Keratinocyte (primary cell): ENCODE measurements at regions not wholly inside any gene's neighbourhood (a gene's known extent, or its start where the extent isn't known, plus 50 kb on each side); places are given as distances from the start of the nearest gene placed in this dataset.
A peak's percentile ranks its signal among the peaks of the same experiment; 100 is the strongest.
"Not testable (repeated sequence)": the region's sequence is repeated elsewhere in the genome, so short reads cannot be mapped to it uniquely, and the experiment has no call there.

Source experiments
- DNase-seq: peaks from one replicate; pipeline ENCODE4 v3.0.0-alpha.2; 2011; ENCODE audit warnings: low read depth, missing footprints, low spot score
- FAIRE-seq: peaks from 2 replicates; lab custom pipeline; 2011; peaks lifted over from hg19 to GRCh38; lab: Jason Lieb, UNC
- H2AFZ ChIP-seq: 2 replicates; pipeline ENCODE4 v1.6.0; 2012; ENCODE audit warnings: low read length, control low read depth, inconsistent platforms; ENCODE audit not compliant: control insufficient read depth
- H3K27ac ChIP-seq: 2 replicates; pipeline ENCODE4 v1.5.1; 2011; ENCODE audit warnings: low read length; ENCODE audit not compliant: control insufficient read depth, insufficient read depth
- H3K27me3 ChIP-seq: 3 replicates; pipeline ENCODE4 v1.6.0; 2011; ENCODE audit warnings: low read length; ENCODE audit not compliant: control insufficient read depth, insufficient read depth; ENCODE audit errors: extremely low read depth
- H3K36me3 ChIP-seq, 2 experiments: 2 replicates in 1 of 2; 3 replicates in 1 of 2; pipeline ENCODE4 v1.5.1; 2011; ENCODE audit warnings: low read length in 2 of 2, mild to moderate bottlenecking in 1 of 2; ENCODE audit not compliant: control insufficient read depth in 2 of 2, insufficient read depth in 2 of 2; ENCODE audit errors: extremely low read depth in 1 of 2
- H3K4me1 ChIP-seq: 3 replicates; pipeline ENCODE4 v1.5.1; 2011; ENCODE audit warnings: low read length; ENCODE audit not compliant: control insufficient read depth, insufficient read depth; ENCODE audit errors: extremely low read depth
- H3K4me2 ChIP-seq: 3 replicates; pipeline ENCODE4 v1.6.0; 2011; ENCODE audit warnings: low read depth, low read length; ENCODE audit not compliant: control insufficient read depth, insufficient read depth; ENCODE audit errors: extremely low read depth
- H3K4me3 ChIP-seq, 3 experiments: fragments of 200-600 bp in 1 of 3; sonication (generic) in 1 of 3; 2 replicates in 2 of 3; 3 replicates in 1 of 3; pipeline ENCODE4 v1.5.1; 2011 to 2016; ENCODE audit warnings: low read length in 3 of 3, mild to moderate bottlenecking in 3 of 3, control low read depth in 2 of 3, inconsistent platforms in 1 of 3, low read depth in 1 of 3, mixed read lengths in 1 of 3, mixed run types in 1 of 3, moderate library complexity in 1 of 3; ENCODE audit not compliant: control insufficient read depth in 2 of 3, insufficient read depth in 2 of 3; ENCODE audit errors: extremely low read depth in 1 of 3
- H3K79me2 ChIP-seq: 2 replicates; pipeline ENCODE4 v1.6.0; 2012; ENCODE audit warnings: low read length; ENCODE audit not compliant: control insufficient read depth, insufficient read depth
- H3K9ac ChIP-seq: 3 replicates; pipeline ENCODE4 v1.6.0; 2011; ENCODE audit warnings: low read length; ENCODE audit not compliant: control insufficient read depth, insufficient read depth; ENCODE audit errors: extremely low read depth
- H3K9me1 ChIP-seq: 3 replicates; pipeline ENCODE4 v1.6.0; 2011; ENCODE audit warnings: low read length; ENCODE audit not compliant: control insufficient read depth, insufficient read depth; ENCODE audit errors: extremely low read depth
- H3K9me3 ChIP-seq: 2 replicates; pipeline ENCODE4 v1.5.1; 2012; ENCODE audit warnings: low read depth, low read length; ENCODE audit not compliant: control insufficient read depth
- H4K20me1 ChIP-seq: 3 replicates; pipeline ENCODE4 v1.6.0; 2011; ENCODE audit warnings: low read length; ENCODE audit not compliant: control insufficient read depth, insufficient read depth; ENCODE audit errors: extremely low read depth
- EZH2 ChIP-seq: IDR thresholded peaks from one replicate; pipeline ENCODE4 v1.6.1; 2012; ENCODE audit warnings: inconsistent platforms, mild to moderate bottlenecking, low read length, moderate library complexity
- dilution Hi-C: fragments of 300-500 bp; cut with MboI; formaldehyde crosslinking; loops from one replicate; pipeline ENCODE4 v1.7.0; 2020; ENCODE audit warnings: low sequenced_read_pairs; ENCODE audit not compliant: extremely low pct_ligation_motif_present
- TF ChIP-seq, protein P1 (sequence below), 3 experiments: IDR thresholded peaks in 1 of 3; conservative IDR thresholded peaks in 1 of 3; optimal IDR thresholded peaks in 1 of 3; 2 replicates in 2 of 3; 3 replicates in 1 of 3; pipeline versions ENCODE3 to v1.5.1; 2011; ENCODE audit warnings: low read length in 3 of 3, mild to moderate bottlenecking in 3 of 3, moderate library complexity in 2 of 3, control low read depth in 1 of 3, inconsistent platforms in 1 of 3; ENCODE audit not compliant: insufficient read depth in 2 of 3; ENCODE audit errors: extremely low read depth in 1 of 3

GRCh38 chr4:9577869-9578268 is 133.7 kb downstream of the DEFB131A start:
- TF ChIP-seq, protein P1, sequence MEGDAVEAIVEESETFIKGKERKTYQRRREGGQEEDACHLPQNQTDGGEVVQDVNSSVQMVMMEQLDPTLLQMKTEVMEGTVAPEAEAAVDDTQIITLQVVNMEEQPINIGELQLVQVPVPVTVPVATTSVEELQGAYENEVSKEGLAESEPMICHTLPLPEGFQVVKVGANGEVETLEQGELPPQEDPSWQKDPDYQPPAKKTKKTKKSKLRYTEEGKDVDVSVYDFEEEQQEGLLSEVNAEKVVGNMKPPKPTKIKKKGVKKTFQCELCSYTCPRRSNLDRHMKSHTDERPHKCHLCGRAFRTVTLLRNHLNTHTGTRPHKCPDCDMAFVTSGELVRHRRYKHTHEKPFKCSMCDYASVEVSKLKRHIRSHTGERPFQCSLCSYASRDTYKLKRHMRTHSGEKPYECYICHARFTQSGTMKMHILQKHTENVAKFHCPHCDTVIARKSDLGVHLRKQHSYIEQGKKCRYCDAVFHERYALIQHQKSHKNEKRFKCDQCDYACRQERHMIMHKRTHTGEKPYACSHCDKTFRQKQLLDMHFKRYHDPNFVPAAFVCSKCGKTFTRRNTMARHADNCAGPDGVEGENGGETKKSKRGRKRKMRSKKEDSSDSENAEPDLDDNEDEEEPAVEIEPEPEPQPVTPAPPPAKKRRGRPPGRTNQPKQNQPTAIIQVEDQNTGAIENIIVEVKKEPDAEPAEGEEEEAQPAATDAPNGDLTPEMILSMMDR (optimal IDR thresholded peaks at IDR 0.05 in 1 of 3, IDR thresholded peaks at IDR 0.05 in 1 of 3, conservative IDR thresholded peaks at IDR 0.05 in 1 of 3; ENCODE audit: extremely low read depth in 1 of 3, insufficient read depth in 2 of 3, low read length in 3 of 3): peak in 1 of 3 experiments; percentile 8
- H2AFZ ChIP-seq, H3K4me2 ChIP-seq, H3K9ac ChIP-seq, H3K4me1 ChIP-seq, dilution Hi-C loops, DNase-seq, H3K27me3 ChIP-seq, H3K79me2 ChIP-seq, H3K4me3 ChIP-seq, H3K36me3 ChIP-seq, H3K27ac ChIP-seq, FAIRE-seq, H3K9me3 ChIP-seq, H4K20me1 ChIP-seq, H3K9me1 ChIP-seq: not testable (repeated sequence)

DNA sequence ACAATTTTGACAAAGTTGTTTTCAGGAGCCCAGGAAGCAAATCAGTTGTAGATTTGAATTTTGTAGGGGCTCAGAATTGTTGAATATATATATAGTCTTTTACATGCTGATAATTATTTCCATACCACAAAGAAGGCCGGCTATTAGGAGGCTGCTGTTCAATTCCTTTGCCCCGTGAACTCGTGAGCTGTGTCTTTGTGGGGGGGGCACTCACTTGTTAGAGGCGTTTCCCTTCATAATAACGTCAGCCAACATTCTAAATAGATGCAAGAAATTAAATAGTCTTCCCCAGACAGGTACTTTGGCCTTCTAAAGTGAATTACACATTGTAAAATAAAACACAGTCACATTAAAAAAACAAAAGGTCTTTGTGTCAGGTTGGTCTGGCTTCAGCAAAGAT is 138.7 kb downstream of the DEFB131A start:
- H3K4me3 ChIP-seq, FAIRE-seq, H4K20me1 ChIP-seq, dilution Hi-C loops, H3K36me3 ChIP-seq, H3K4me2 ChIP-seq, H2AFZ ChIP-seq, H3K9me1 ChIP-seq, H3K27ac ChIP-seq, H3K27me3 ChIP-seq, H3K79me2 ChIP-seq, H3K9ac ChIP-seq, DNase-seq, H3K9me3 ChIP-seq, H3K4me1 ChIP-seq: not testable (repeated sequence)

DNA sequence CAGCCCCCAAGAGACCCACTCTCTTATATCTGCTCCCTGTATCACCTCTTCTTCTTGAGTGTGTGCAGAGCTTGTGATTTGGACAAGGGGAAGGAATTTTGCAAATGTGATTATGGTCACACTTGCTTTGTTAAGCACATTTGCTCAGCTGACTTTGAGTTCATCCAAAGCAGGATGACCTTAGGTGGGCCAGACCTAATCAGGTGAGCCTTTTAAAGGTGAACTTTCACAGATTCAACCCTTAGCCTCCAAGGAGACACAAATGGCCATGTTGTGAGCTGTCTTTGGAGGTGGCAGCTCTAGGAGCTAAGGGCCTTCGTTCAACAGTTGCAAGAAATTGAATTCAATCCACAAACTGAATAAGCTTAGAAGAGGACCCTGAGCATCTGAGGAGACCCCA is 147.8 kb downstream of the DEFB131A start:
- TF ChIP-seq EZH2: no peak
- TF ChIP-seq, protein P1 (optimal IDR thresholded peaks at IDR 0.05 in 1 of 3, IDR thresholded peaks at IDR 0.05 in 1 of 3, conservative IDR thresholded peaks at IDR 0.05 in 1 of 3; ENCODE audit: extremely low read depth in 1 of 3, insufficient read depth in 2 of 3, low read length in 3 of 3): no peak
- Histone ChIP-seq H3K36me3 (no peaks in the 10 kb centered on the region), H3K9me1 (no peaks in the 10 kb centered on the region), H3K4me3 (no peak overlapping the region), H3K4me2 (no peak overlapping the region), H4K20me1 (no peaks in the 10 kb centered on the region), H3K27me3 (no peaks in the 10 kb centered on the region), H3K27ac (no peak overlapping the region), H3K9ac (no peak overlapping the region), H3K9me3 (no peaks in the 10 kb centered on the region), H3K79me2 (no peaks in the 10 kb centered on the region), H2AFZ (no peak overlapping the region), H3K4me1 (no peaks in the 10 kb centered on the region)
- dilution Hi-C loops: no loop called here
- FAIRE-seq (no peak), DNase-seq (no peak)
